Heart left ventricle (tissue), 13 donors: ENCODE measurements at regions not wholly inside any gene's neighbourhood (a gene's known extent, or its start where the extent isn't known, plus 50 kb on each side); places are given as distances from the start of the nearest gene placed in this dataset.

ENCODE experiments used
- POLR2A ChIP-seq, 2 donors: fragments of 450-650 bp; IDR thresholded peaks; one replicate each; pipeline ENCODE4 v1.6.1; 2017; ENCODE audit warnings: antibody characterized with exemption in 2 of 2, mild to moderate bottlenecking in 2 of 2, moderate library complexity in 2 of 2
- TF ChIP-seq, protein P1 (sequence below), 12 donors: fragments of 200-600 bp; sonication (generic) in 4 of 12; IDR thresholded peaks; one replicate each; pipeline versions ENCODE4 v1.5.0 to v1.8.0; 2018 to 2022; ENCODE audit warnings: antibody characterized with exemption in 12 of 12, mild to moderate bottlenecking in 5 of 12
- donor health status: ischemic (EF 13 %, LVEDD 7.1; RV severe dilation, severe dysfunction).
- donor health status: DM: no; HTN: yes; CAD: no.
- donor health status: DM: no; HTN: no; CAD: no.
- donor health status: ischemic (EF 25% LVEDD 6.9; RV normal size, moderate dysfunction).
- donor health status: ischemic (EF 25% LVEDD 5.7; RV mildly dilated, moderate dysfunction).
- donor health status: ischemic (EF 35%, LVEDD 5.7; RV mildly dilated, moderate dysfunction).
- donor health status: nonischemic (EF 11% LVEDD 7.7; RV severe dilation, severe dysfunction).
- donor health status: DM: yes; HTN: yes; CAD: no.
- donor health status: PGD.
- donor health status: ischemic (EF 29% LVEDD 5.4; RV normal size, mild dysfunction).
- donor health status: nonischemic (EF 23%, LVEDD 6.1; RV moderate dilation, normal function).

DNA sequence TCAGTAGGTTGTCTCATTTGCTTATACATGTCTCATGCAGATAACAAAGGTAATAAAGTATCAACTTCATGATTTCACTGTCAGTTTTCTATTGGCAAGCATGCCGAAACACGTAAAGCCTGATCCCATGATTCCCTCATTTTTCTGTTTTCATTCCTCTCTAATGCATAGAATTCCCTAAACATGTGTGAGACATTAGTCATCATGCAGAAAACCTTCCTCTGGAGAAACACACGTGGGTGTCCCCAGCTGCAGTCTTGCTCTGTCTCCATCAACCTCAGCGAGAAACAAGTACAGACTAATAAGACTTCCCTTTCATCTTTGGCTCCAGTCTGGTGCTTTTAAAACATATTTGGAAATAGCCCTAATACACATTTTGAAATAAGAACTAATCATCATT is 432.7 kb upstream of the VSTM2A start:
- TF ChIP-seq POLR2A (IDR thresholded peaks at IDR 0.05), result no peak
- TF ChIP-seq, protein P1, sequence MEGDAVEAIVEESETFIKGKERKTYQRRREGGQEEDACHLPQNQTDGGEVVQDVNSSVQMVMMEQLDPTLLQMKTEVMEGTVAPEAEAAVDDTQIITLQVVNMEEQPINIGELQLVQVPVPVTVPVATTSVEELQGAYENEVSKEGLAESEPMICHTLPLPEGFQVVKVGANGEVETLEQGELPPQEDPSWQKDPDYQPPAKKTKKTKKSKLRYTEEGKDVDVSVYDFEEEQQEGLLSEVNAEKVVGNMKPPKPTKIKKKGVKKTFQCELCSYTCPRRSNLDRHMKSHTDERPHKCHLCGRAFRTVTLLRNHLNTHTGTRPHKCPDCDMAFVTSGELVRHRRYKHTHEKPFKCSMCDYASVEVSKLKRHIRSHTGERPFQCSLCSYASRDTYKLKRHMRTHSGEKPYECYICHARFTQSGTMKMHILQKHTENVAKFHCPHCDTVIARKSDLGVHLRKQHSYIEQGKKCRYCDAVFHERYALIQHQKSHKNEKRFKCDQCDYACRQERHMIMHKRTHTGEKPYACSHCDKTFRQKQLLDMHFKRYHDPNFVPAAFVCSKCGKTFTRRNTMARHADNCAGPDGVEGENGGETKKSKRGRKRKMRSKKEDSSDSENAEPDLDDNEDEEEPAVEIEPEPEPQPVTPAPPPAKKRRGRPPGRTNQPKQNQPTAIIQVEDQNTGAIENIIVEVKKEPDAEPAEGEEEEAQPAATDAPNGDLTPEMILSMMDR (IDR thresholded peaks at IDR 0.05), result no peak
